GM23338 (cell line): ENCODE measurements at regions not wholly inside any gene's neighbourhood (a gene's known extent, or its start where the extent isn't known, plus 50 kb on each side); places are given as distances from the start of the nearest gene placed in this dataset.

ENCODE experiments used
- CREB1 ChIP-seq: fragments of 250-450 bp; sonication (Bioruptor Pico); IDR thresholded peaks from 2 replicates; pipeline ENCODE4 v1.5.0; 2020; ENCODE audit warnings: low read depth, mild to moderate bottlenecking, moderate library complexity
- EZH2 ChIP-seq: fragments of 200-600 bp; sonication (generic); IDR thresholded peaks from one replicate; pipeline ENCODE4 v1.8.0; 2017; ENCODE audit warnings: antibody characterized with exemption, mild to moderate bottlenecking, low read depth; ENCODE audit not compliant: unreplicated experiment
- EZH2phosphoT487 ChIP-seq: fragments of 200-600 bp; sonication (generic); IDR thresholded peaks from one replicate; pipeline ENCODE4 v1.8.1; 2018; ENCODE audit warnings: antibody characterized with exemption; ENCODE audit not compliant: unreplicated experiment
- JUNB ChIP-seq: IDR thresholded peaks from one replicate; pipeline ENCODE4 v1.6.1; 2016; ENCODE audit warnings: antibody characterized with exemption; ENCODE audit not compliant: unreplicated experiment
- NANOG ChIP-seq: IDR thresholded peaks from 2 replicates; pipeline ENCODE4 v1.6.1; 2016; ENCODE audit warnings: antibody characterized with exemption, borderline replicate concordance
- POLR2AphosphoS5 ChIP-seq: IDR thresholded peaks from 2 replicates; pipeline ENCODE4 v1.6.1; 2016; ENCODE audit warnings: antibody characterized with exemption, low read depth
- STAT1 ChIP-seq: IDR thresholded peaks from one replicate; pipeline ENCODE4 v1.6.1; 2016; ENCODE audit warnings: antibody characterized with exemption; ENCODE audit not compliant: unreplicated experiment
- ZNF114 ChIP-seq: fragments of 250-450 bp; sonication (Bioruptor Pico); IDR thresholded peaks from 2 replicates; pipeline ENCODE4 v1.5.0; 2020; ENCODE audit warnings: mild to moderate bottlenecking, moderate library complexity
- ZNF331 ChIP-seq: fragments of 250-450 bp; sonication (Bioruptor Pico); IDR thresholded peaks from 2 replicates; pipeline ENCODE4 v1.5.0; 2020; ENCODE audit warnings: low read depth, mild to moderate bottlenecking, moderate library complexity
- TF ChIP-seq, protein P1 (sequence below): IDR thresholded peaks from one replicate; pipeline ENCODE4 v1.6.1; 2018; ENCODE audit warnings: antibody characterized with exemption; ENCODE audit not compliant: unreplicated experiment
- TF ChIP-seq, protein P2 (sequence below), 2 experiments: fragments of 200-600 bp in 1 of 2; sonication (generic) in 1 of 2; conservative IDR thresholded peaks; 2 replicates each; pipeline versions ENCODE4 v1.5.1 to v1.6.1; 2016 to 2017; ENCODE audit warnings: antibody characterized with exemption in 2 of 2, low read depth in 2 of 2, mild to moderate bottlenecking in 2 of 2, moderate library complexity in 1 of 2

DNA sequence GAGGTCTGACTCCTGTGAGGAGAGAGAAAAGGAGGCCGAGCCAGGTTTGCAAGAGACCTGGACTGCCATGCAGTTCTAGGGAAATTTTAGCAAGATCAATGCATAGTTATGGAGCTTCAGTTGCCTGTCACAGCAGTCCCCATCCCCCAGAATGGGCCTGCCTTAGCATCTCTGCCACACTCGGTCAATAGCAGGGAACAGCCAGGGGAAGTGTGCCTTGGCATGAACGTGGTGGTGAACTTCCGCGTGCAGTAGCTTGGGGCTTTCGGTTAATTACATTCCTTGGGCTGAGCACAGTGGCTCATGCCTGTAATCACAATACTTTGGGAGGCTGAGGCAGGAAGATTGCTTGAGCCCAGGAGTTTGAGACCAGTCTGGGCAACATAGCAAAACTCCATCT is 157.8 kb downstream of the TLE1 start:
- no peak for TF ChIP-seq EZH2phosphoT487
- TF ChIP-seq, protein P1, sequence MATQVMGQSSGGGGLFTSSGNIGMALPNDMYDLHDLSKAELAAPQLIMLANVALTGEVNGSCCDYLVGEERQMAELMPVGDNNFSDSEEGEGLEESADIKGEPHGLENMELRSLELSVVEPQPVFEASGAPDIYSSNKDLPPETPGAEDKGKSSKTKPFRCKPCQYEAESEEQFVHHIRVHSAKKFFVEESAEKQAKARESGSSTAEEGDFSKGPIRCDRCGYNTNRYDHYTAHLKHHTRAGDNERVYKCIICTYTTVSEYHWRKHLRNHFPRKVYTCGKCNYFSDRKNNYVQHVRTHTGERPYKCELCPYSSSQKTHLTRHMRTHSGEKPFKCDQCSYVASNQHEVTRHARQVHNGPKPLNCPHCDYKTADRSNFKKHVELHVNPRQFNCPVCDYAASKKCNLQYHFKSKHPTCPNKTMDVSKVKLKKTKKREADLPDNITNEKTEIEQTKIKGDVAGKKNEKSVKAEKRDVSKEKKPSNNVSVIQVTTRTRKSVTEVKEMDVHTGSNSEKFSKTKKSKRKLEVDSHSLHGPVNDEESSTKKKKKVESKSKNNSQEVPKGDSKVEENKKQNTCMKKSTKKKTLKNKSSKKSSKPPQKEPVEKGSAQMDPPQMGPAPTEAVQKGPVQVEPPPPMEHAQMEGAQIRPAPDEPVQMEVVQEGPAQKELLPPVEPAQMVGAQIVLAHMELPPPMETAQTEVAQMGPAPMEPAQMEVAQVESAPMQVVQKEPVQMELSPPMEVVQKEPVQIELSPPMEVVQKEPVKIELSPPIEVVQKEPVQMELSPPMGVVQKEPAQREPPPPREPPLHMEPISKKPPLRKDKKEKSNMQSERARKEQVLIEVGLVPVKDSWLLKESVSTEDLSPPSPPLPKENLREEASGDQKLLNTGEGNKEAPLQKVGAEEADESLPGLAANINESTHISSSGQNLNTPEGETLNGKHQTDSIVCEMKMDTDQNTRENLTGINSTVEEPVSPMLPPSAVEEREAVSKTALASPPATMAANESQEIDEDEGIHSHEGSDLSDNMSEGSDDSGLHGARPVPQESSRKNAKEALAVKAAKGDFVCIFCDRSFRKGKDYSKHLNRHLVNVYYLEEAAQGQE = no peak
- TF ChIP-seq, protein P2, sequence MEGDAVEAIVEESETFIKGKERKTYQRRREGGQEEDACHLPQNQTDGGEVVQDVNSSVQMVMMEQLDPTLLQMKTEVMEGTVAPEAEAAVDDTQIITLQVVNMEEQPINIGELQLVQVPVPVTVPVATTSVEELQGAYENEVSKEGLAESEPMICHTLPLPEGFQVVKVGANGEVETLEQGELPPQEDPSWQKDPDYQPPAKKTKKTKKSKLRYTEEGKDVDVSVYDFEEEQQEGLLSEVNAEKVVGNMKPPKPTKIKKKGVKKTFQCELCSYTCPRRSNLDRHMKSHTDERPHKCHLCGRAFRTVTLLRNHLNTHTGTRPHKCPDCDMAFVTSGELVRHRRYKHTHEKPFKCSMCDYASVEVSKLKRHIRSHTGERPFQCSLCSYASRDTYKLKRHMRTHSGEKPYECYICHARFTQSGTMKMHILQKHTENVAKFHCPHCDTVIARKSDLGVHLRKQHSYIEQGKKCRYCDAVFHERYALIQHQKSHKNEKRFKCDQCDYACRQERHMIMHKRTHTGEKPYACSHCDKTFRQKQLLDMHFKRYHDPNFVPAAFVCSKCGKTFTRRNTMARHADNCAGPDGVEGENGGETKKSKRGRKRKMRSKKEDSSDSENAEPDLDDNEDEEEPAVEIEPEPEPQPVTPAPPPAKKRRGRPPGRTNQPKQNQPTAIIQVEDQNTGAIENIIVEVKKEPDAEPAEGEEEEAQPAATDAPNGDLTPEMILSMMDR (conservative IDR thresholded peaks at IDR 0.05; ENCODE audit: low read depth in 2 of 2) = no peak
- TF ChIP-seq POLR2AphosphoS5 = no peak
- TF ChIP-seq ZNF331 (CRISPR knock-in tag) = no peak
- no peak for TF ChIP-seq EZH2
- TF ChIP-seq CREB1 (CRISPR knock-in tag) = no peak
- TF ChIP-seq STAT1 = no peak
- TF ChIP-seq JUNB = no peak
- TF ChIP-seq NANOG = no peak
- TF ChIP-seq ZNF114 (CRISPR knock-in tag) = no peak
